ENCODE measurements at regions not wholly inside any gene's neighbourhood (a gene's known extent, or its start where the extent isn't known, plus 50 kb on each side); places are given as distances from the start of the nearest gene placed in this dataset.

- no peaks in the 10 kb centered on the region for H3K9me2 ChIP-seq (replicated peaks; ENCODE audit: control insufficient read depth, low read length)
- H3F3A ChIP-seq (ENCODE audit: control insufficient read depth, insufficient read depth), result no peaks in the 10 kb centered on the region
- no peaks in the 10 kb centered on the region for H3K27me3 ChIP-seq (ENCODE audit: control insufficient read depth, low read length)
- H3K79me2 ChIP-seq (ENCODE audit: control insufficient read depth, low read length), result no peaks in the 10 kb centered on the region
- H3K27ac ChIP-seq (ENCODE audit: low read depth, low read length), result no peak overlapping the region
- TF ChIP-seq CTCF (IDR thresholded peaks at IDR 0.05; ENCODE audit: low read depth, low read length, poor library complexity, severe bottlenecking), result no peak
- no peak for TF ChIP-seq EZH2phosphoT487 (IDR thresholded peaks at IDR 0.05; ENCODE audit: borderline replicate concordance, low read length)
- H4K20me1 ChIP-seq (ENCODE audit: control insufficient read depth, insufficient read depth, low read depth, low read length), result no peaks in the 10 kb centered on the region
- H3K9me3 ChIP-seq (ENCODE audit: control insufficient read depth, insufficient read depth, low read length), result 0 out of 2 replicates have a peak, but pooled peaks cover 5% of the 10 kb centered on the region
- no peaks in the 10 kb centered on the region for H3K4me1 ChIP-seq (ENCODE audit: control insufficient read depth, low read length)
- no peak overlapping the region for H3K4me2 ChIP-seq (ENCODE audit: low read length)
- no peaks in the 10 kb centered on the region for H3K36me3 ChIP-seq (ENCODE audit: control insufficient read depth, low read length)
- H3K4me3 ChIP-seq (ENCODE audit: low read length), result no peak overlapping the region
Measured at GRCh38 chr18:78701771-78702396, 277.7 kb upstream of the SALL3 start.

- Histone ChIP-seq H3K36me3 (ENCODE audit: control insufficient read depth, low read length) (no peaks in the 10 kb centered on the region), H3K9me3 (ENCODE audit: control insufficient read depth, insufficient read depth, low read length) (0 out of 2 replicates have a peak, but pooled peaks cover 5% of the 10 kb centered on the region), H3K9me2 (replicated peaks; ENCODE audit: control insufficient read depth, low read length) (no peaks in the 10 kb centered on the region), H3K79me2 (ENCODE audit: control insufficient read depth, low read length) (no peaks in the 10 kb centered on the region), H3K4me3 (ENCODE audit: low read length) (no peak overlapping the region), H3K4me2 (ENCODE audit: low read length) (no peak overlapping the region), H3K27me3 (ENCODE audit: control insufficient read depth, low read length) (no peaks in the 10 kb centered on the region), H3F3A (ENCODE audit: control insufficient read depth, insufficient read depth) (no peaks in the 10 kb centered on the region), H4K20me1 (ENCODE audit: control insufficient read depth, insufficient read depth, low read depth, low read length) (no peaks in the 10 kb centered on the region), H3K27ac (ENCODE audit: low read depth, low read length) (no peak overlapping the region), H3K4me1 (ENCODE audit: control insufficient read depth, low read length) (no peaks in the 10 kb centered on the region)
- TF ChIP-seq EZH2phosphoT487 (IDR thresholded peaks at IDR 0.05; ENCODE audit: borderline replicate concordance, low read length) (no peak), CTCF (IDR thresholded peaks at IDR 0.05; ENCODE audit: low read depth, low read length, poor library complexity, severe bottlenecking) (no peak)
Measured at GRCh38 chr18:78703291-78703690, 276.3 kb upstream of the SALL3 start.

GRCh38 chr18:78704971-78705461 is 274.6 kb upstream of the SALL3 start:
- H3K36me3 ChIP-seq (ENCODE audit: control insufficient read depth, low read length), result no peaks in the 10 kb centered on the region
- no peak overlapping the region for H3K4me2 ChIP-seq (ENCODE audit: low read length)
- H3K9me2 ChIP-seq (replicated peaks; ENCODE audit: control insufficient read depth, low read length), result no peaks in the 10 kb centered on the region
- no peaks in the 10 kb centered on the region for H3F3A ChIP-seq (ENCODE audit: control insufficient read depth, insufficient read depth)
- no peaks in the 10 kb centered on the region for H3K4me1 ChIP-seq (ENCODE audit: control insufficient read depth, low read length)
- H4K20me1 ChIP-seq (ENCODE audit: control insufficient read depth, insufficient read depth, low read depth, low read length), result no peaks in the 10 kb centered on the region
- no peaks in the 10 kb centered on the region for H3K79me2 ChIP-seq (ENCODE audit: control insufficient read depth, low read length)
- H3K4me3 ChIP-seq (ENCODE audit: low read length), result no peak overlapping the region
- TF ChIP-seq EZH2phosphoT487 (IDR thresholded peaks at IDR 0.05; ENCODE audit: borderline replicate concordance, low read length), result no peak
- TF ChIP-seq CTCF (IDR thresholded peaks at IDR 0.05; ENCODE audit: low read depth, low read length, poor library complexity, severe bottlenecking), result no peak
- no peak overlapping the region for H3K27ac ChIP-seq (ENCODE audit: low read depth, low read length)
- H3K27me3 ChIP-seq (ENCODE audit: control insufficient read depth, low read length), result no peaks in the 10 kb centered on the region
- 0 out of 2 replicates have a peak, but pooled peaks cover 5% of the 10 kb centered on the region for H3K9me3 ChIP-seq (ENCODE audit: control insufficient read depth, insufficient read depth, low read length)
